ENCODE measurements at regions not wholly inside any gene's neighbourhood (a gene's known extent, or its start where the extent isn't known, plus 50 kb on each side); places are given as distances from the start of the nearest gene placed in this dataset.

GRCh38 chr6:51432481-51432880 lies 613.8 kb downstream of the TFAP2B start:
- Histone ChIP-seq H3K27me3 (ENCODE audit: control insufficient read depth, insufficient read depth, low read length) (no peaks in the 10 kb centered on the region), H3K4me3 (ENCODE audit: insufficient read depth, low read depth, low read length) (no peak overlapping the region)

GRCh38 chr6:51450248-51450957 lies 631.7 kb downstream of the TFAP2B start:
- Histone ChIP-seq H3K36me3 (replicated peaks; ENCODE audit: control insufficient read depth, insufficient read depth, low read length) (no peaks in the 10 kb centered on the region), H3K4me3 (ENCODE audit: insufficient read depth, low read depth, low read length) (no peak overlapping the region), H3K27me3 (ENCODE audit: control insufficient read depth, insufficient read depth, low read length) (no peaks in the 10 kb centered on the region)
- no peak for DNase-seq

More at GRCh38 chr6:51432481-51432880, 613.8 kb downstream of the TFAP2B start:
- no peak for DNase-seq
- no peaks in the 10 kb centered on the region for H3K36me3 ChIP-seq (replicated peaks; ENCODE audit: control insufficient read depth, insufficient read depth, low read length)

DNA sequence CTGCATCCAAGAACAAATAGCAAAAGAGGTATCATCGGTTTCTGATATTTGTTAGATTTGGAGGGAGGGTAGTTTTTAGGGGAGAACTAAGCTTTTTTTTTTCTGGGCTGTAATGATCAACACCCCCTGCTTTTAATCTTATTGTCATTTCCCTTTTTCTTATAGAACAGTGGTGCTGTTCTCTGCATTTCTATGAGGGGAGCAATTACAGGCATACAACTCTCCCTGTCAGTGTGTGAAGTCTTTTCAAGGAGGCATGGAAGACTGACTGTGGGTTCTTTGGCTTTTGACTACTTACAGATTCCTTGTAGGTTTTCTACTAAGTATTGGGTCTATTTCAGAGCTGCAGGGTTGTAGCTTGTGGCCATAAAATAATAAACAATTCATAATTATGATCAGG lies 632.3 kb downstream of the TFAP2B start:
- H3K36me3 ChIP-seq (replicated peaks; ENCODE audit: control insufficient read depth, insufficient read depth, low read length) = no peaks in the 10 kb centered on the region
- no peak overlapping the region for H3K4me3 ChIP-seq (ENCODE audit: insufficient read depth, low read depth, low read length)
- DNase-seq = no peak
- H3K27me3 ChIP-seq (ENCODE audit: control insufficient read depth, insufficient read depth, low read length) = no peaks in the 10 kb centered on the region

- no peak for DNase-seq
- Histone ChIP-seq H3K36me3 (replicated peaks; ENCODE audit: control insufficient read depth, insufficient read depth, low read length) (no peaks in the 10 kb centered on the region), H3K4me3 (ENCODE audit: insufficient read depth, low read depth, low read length) (no peak overlapping the region), H3K27me3 (ENCODE audit: control insufficient read depth, insufficient read depth, low read length) (no peaks in the 10 kb centered on the region)
These were observed 631.1 kb downstream of the PKHD1 start for GRCh38 chr6:51456282-51456681.

- no peaks in the 10 kb centered on the region for H3K36me3 ChIP-seq (replicated peaks; ENCODE audit: control insufficient read depth, insufficient read depth, low read length)
- H3K27me3 ChIP-seq (ENCODE audit: control insufficient read depth, insufficient read depth, low read length) = no peaks in the 10 kb centered on the region
- DNase-seq = no peak
- H3K4me3 ChIP-seq (ENCODE audit: insufficient read depth, low read depth, low read length) = no peak overlapping the region
These were observed 627.5 kb downstream of the PKHD1 start for GRCh38 chr6:51459958-51460357.

GRCh38 chr6:51462896-51463295 lies 624.5 kb downstream of the PKHD1 start:
- Histone ChIP-seq H3K36me3 (replicated peaks; ENCODE audit: control insufficient read depth, insufficient read depth, low read length) (no peaks in the 10 kb centered on the region), H3K4me3 (ENCODE audit: insufficient read depth, low read depth, low read length) (no peak overlapping the region), H3K27me3 (ENCODE audit: control insufficient read depth, insufficient read depth, low read length) (no peaks in the 10 kb centered on the region)
- DNase-seq = no peak

DNA sequence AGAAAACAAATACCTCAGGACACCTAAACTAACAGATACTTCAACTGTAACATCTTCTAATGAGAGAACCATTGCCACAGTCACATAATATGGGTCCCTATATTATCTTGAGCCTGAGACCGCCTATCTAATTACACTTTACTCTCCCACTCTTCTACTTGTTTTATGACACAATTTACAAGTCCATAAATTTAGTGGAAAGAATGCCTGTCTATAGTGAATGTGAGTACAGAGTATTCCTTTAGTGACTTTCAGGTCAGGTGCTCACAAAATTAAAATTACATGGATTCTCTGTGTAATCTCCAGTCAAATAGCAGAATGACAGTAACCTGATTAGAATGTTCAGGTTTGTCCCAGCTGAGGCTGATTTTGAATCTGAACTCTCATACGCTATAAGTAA lies 624.1 kb downstream of the PKHD1 start:
- Histone ChIP-seq H3K27me3 (ENCODE audit: control insufficient read depth, insufficient read depth, low read length) (no peaks in the 10 kb centered on the region), H3K36me3 (replicated peaks; ENCODE audit: control insufficient read depth, insufficient read depth, low read length) (no peaks in the 10 kb centered on the region), H3K4me3 (ENCODE audit: insufficient read depth, low read depth, low read length) (no peak overlapping the region)
- no peak for DNase-seq

DNA sequence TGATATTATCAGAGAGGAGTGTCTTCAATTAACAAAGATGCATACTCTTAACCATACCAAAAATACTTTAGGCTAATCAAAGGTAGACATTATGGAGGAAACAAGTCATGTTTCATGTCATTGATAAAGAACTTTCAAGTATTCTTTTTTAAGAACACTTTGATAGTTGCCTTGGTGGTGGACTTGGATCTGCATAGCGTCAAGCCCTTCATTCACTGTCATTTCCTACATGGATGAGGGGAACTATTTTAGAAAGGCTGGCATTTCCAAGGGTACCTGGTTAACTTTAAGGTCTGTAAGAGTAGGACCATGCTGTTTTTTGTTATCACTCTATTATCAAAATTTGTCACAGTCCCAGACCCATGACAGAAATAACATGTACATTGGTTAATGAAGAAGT lies 622.5 kb downstream of the PKHD1 start:
- no peak overlapping the region for H3K4me3 ChIP-seq (ENCODE audit: insufficient read depth, low read depth, low read length)
- H3K36me3 ChIP-seq (replicated peaks; ENCODE audit: control insufficient read depth, insufficient read depth, low read length) = no peaks in the 10 kb centered on the region
- H3K27me3 ChIP-seq (ENCODE audit: control insufficient read depth, insufficient read depth, low read length) = no peaks in the 10 kb centered on the region
- no peak for DNase-seq

DNA sequence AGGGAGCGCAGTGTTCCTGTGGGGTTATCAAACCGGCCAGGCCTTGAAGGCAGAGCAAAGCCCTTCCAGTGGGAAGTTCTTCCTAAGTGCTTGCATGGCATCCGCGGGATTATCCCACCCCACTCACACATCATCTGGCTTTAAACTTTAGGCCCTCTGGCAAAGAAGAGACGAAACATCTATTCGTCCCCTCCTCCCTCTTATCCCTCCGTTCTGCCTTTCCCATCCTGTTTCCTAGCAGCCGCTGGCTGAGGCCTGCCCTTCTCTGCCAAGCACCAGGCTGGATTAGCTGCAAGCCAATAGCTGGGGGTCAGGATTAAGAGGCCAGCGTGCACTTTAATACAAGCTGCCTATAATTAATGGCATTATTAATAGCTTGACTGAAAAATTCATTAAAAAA lies 621.0 kb downstream of the PKHD1 start:
- Histone ChIP-seq H3K4me3 (ENCODE audit: insufficient read depth, low read depth, low read length) (no peak overlapping the region), H3K36me3 (replicated peaks; ENCODE audit: control insufficient read depth, insufficient read depth, low read length) (no peaks in the 10 kb centered on the region), H3K27me3 (ENCODE audit: control insufficient read depth, insufficient read depth, low read length) (no peaks in the 10 kb centered on the region)
- DNase-seq = no peak

DNA sequence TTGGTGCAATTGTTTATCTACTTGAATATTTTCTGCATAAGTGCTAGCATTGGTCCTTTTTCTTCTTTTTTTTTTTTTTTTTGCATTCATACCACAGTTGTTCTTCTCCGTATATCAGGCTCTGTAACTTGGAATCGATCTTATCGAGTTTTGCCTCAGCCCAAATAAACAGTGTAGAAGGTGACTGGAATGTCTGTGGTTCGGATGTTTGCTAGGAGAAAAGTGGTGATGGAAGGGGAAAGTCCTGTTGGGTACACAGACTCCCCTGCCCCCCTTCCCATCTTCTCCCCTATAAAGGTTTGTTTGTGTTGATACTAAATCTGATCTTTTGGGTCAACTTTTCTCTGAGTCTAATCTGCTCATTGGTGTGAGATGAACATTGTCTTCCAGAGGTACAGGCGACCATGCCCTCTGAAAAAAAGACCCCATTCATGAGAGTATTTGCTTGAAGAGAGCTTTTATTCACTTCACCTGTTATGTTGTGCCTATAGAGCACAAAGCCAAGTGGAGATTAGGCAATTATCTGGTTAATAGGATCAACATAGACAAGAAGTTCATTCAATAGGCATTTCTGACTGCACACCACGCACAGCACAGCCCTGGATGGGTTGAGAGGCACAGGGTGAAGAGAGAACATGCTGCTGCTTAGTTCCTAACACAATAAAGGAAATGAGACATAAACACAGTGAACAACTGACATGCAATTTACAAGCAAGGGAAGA lies 620.0 kb downstream of the PKHD1 start:
- Histone ChIP-seq H3K27me3 (ENCODE audit: control insufficient read depth, insufficient read depth, low read length) (no peaks in the 10 kb centered on the region), H3K4me3 (ENCODE audit: insufficient read depth, low read depth, low read length) (no peak overlapping the region), H3K36me3 (replicated peaks; ENCODE audit: control insufficient read depth, insufficient read depth, low read length) (no peaks in the 10 kb centered on the region)
- DNase-seq = no peak

GRCh38 chr6:51468704-51469103 lies 618.7 kb downstream of the PKHD1 start:
- Histone ChIP-seq H3K4me3 (ENCODE audit: insufficient read depth, low read depth, low read length) (no peak overlapping the region), H3K36me3 (replicated peaks; ENCODE audit: control insufficient read depth, insufficient read depth, low read length) (no peaks in the 10 kb centered on the region), H3K27me3 (ENCODE audit: control insufficient read depth, insufficient read depth, low read length) (no peaks in the 10 kb centered on the region)
- DNase-seq = no peak

- no peaks in the 10 kb centered on the region for H3K36me3 ChIP-seq (replicated peaks; ENCODE audit: control insufficient read depth, insufficient read depth, low read length)
- no peaks in the 10 kb centered on the region for H3K27me3 ChIP-seq (ENCODE audit: control insufficient read depth, insufficient read depth, low read length)
- H3K4me3 ChIP-seq (ENCODE audit: insufficient read depth, low read depth, low read length) = no peak overlapping the region
- DNase-seq = no peak
These were observed 614.5 kb downstream of the PKHD1 start for GRCh38 chr6:51472745-51473487.

GRCh38 chr6:51474022-51474975 lies 613.1 kb downstream of the PKHD1 start:
- no peaks in the 10 kb centered on the region for H3K36me3 ChIP-seq (replicated peaks; ENCODE audit: control insufficient read depth, insufficient read depth, low read length)
- no peak overlapping the region for H3K4me3 ChIP-seq (ENCODE audit: insufficient read depth, low read depth, low read length)
- DNase-seq = no peak
- no peaks in the 10 kb centered on the region for H3K27me3 ChIP-seq (ENCODE audit: control insufficient read depth, insufficient read depth, low read length)

DNA sequence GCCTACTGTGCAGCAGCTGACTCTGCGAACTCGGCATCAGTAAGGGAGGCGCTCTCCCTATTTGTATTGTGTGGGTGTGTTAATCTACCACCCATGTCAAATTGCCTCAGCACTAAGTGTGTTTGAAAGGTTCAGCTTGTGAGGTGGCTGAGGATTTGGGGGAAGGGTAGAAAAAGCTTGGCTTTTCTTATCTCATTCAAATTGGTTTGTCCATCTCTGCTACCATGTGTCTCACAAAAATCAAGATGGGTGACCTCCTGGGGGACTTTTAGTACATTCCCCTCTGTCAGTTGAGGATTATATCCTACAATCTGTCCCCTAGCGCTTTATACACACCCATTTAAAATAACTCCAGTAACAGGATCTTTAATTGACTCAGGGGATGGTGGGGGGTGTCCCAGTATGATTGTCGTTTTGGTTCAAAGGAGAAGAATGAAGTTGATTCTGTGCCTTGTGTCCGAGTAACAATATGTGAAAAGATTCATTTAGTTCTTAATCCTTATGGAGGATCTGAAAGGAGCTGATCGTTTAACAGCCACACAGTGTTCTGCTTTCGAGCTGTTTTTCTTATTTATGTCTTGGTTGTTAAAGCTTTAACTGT lies 609.6 kb downstream of the PKHD1 start:
- H3K27me3 ChIP-seq (ENCODE audit: control insufficient read depth, insufficient read depth, low read length) = no peaks in the 10 kb centered on the region
- no peaks in the 10 kb centered on the region for H3K36me3 ChIP-seq (replicated peaks; ENCODE audit: control insufficient read depth, insufficient read depth, low read length)
- H3K4me3 ChIP-seq (ENCODE audit: insufficient read depth, low read depth, low read length) = no peak overlapping the region
- DNase-seq = no peak
